ENCODE measurements at regions not wholly inside any gene's neighbourhood (a gene's known extent, or its start where the extent isn't known, plus 50 kb on each side); places are given as distances from the start of the nearest gene placed in this dataset.

GRCh38 chr21:15282665-15283064 lies 217.9 kb upstream of the NRIP1 start:
- TF ChIP-seq CTCF (conservative IDR thresholded peaks at IDR 0.05 in 1 of 2, IDR thresholded peaks at IDR 0.05 in 1 of 2; ENCODE audit: extremely low read depth in 1 of 2, insufficient read depth in 1 of 2, low read depth in 1 of 2, low read length in 2 of 2): no peak
- no peak for TF ChIP-seq EZH2 (IDR thresholded peaks at IDR 0.05; ENCODE audit: borderline replicate concordance, low read length)
